Memory B cell (primary cell): ENCODE measurements at regions not wholly inside any gene's neighbourhood (a gene's known extent, or its start where the extent isn't known, plus 50 kb on each side); places are given as distances from the start of the nearest gene placed in this dataset.

Source experiments
- ATAC-seq: fragments of 150-1000 bp; cut with Tn5 transposase; 2 replicates; pipeline ENCODE4 v1.10.0; 2021; ENCODE audit warnings: low read depth, mild to moderate bottlenecking, moderate library complexity
- DNase-seq, 2 donors: peaks; one replicate each; pipeline ENCODE4 v3.0.0; 2022; ENCODE audit warnings: low spot score in 2 of 2
- H3K27ac Mint-ChIP-seq: one replicate; pipeline ENCODE4 v1.8.0; 2022; ENCODE audit warnings: mild to moderate bottlenecking, moderate library complexity, mixed read lengths
- H3K27me3 Mint-ChIP-seq: one replicate; pipeline ENCODE4 v1.8.0; 2022; ENCODE audit warnings: mixed read lengths
- H3K36me3 Mint-ChIP-seq: one replicate; pipeline ENCODE4 v1.8.0; 2022; ENCODE audit warnings: mild to moderate bottlenecking, mixed read lengths
- H3K4me1 Mint-ChIP-seq: one replicate; pipeline ENCODE4 v1.8.0; 2022; ENCODE audit warnings: mixed read lengths
- H3K4me3 Mint-ChIP-seq: one replicate; pipeline ENCODE4 v1.8.0; 2022; ENCODE audit warnings: mild to moderate bottlenecking, moderate library complexity, mixed read lengths
- H3K9me3 Mint-ChIP-seq: one replicate; pipeline ENCODE4 v1.8.0; 2022; ENCODE audit warnings: mixed read lengths

GRCh38 chr5:111810112-111810511, 53.1 kb upstream of the NREP start:
- ATAC-seq (no peak), DNase-seq (no peak)
- Mint-ChIP-seq H3K27ac (no peak overlapping the region), H3K36me3 (no peaks in the 10 kb centered on the region), H3K27me3 (peaks cover 1% of the 10 kb centered on the region), H3K4me1 (no peaks in the 10 kb centered on the region), H3K9me3 (no peaks in the 10 kb centered on the region), H3K4me3 (no peak overlapping the region)
